DOHH2 (cell line): ENCODE measurements at regions not wholly inside any gene's neighbourhood (a gene's known extent, or its start where the extent isn't known, plus 50 kb on each side); places are given as distances from the start of the nearest gene placed in this dataset.

Source experiments
- H3F3A ChIP-seq: fragments of 200-600 bp; sonication (generic), shearing (Covaris generic); 2 replicates; pipeline ENCODE4 v1.6.0; 2016; ENCODE audit warnings: antibody characterized with exemption, mild to moderate bottlenecking; ENCODE audit not compliant: control insufficient read depth, insufficient read depth
- H3K27ac ChIP-seq: fragments of 200-600 bp; sonication (generic); 2 replicates; pipeline ENCODE4 v1.5.1; 2014; ENCODE audit warnings: low read depth, mild to moderate bottlenecking, low read length, moderate library complexity
- H3K27me3 ChIP-seq: fragments of 200-600 bp; sonication (generic); 2 replicates; pipeline ENCODE4 v1.6.1; 2014; ENCODE audit warnings: mild to moderate bottlenecking, low read length, mixed read lengths; ENCODE audit not compliant: control insufficient read depth
- H3K36me3 ChIP-seq: fragments of 200-600 bp; sonication (generic); 2 replicates; pipeline ENCODE4 v1.6.1; 2014; ENCODE audit warnings: mild to moderate bottlenecking, low read length, moderate library complexity, mixed read lengths; ENCODE audit not compliant: control insufficient read depth
- H3K4me1 ChIP-seq: fragments of 200-600 bp; sonication (generic); 2 replicates; pipeline ENCODE4 v1.6.1; 2014; ENCODE audit warnings: mild to moderate bottlenecking, low read length, mixed read lengths; ENCODE audit not compliant: control insufficient read depth
- H3K4me2 ChIP-seq: fragments of 200-600 bp; sonication (generic); 2 replicates; pipeline ENCODE4 v1.6.0; 2014; ENCODE audit warnings: mild to moderate bottlenecking, low read length, moderate library complexity
- H3K4me3 ChIP-seq: fragments of 200-600 bp; sonication (generic); 2 replicates; pipeline ENCODE4 v1.5.1; 2014; ENCODE audit warnings: mild to moderate bottlenecking, low read length, mixed read lengths
- H3K79me2 ChIP-seq: fragments of 200-600 bp; sonication (generic); 2 replicates; pipeline ENCODE4 v1.6.1; 2014; ENCODE audit warnings: mild to moderate bottlenecking, low read length, mixed read lengths; ENCODE audit not compliant: control insufficient read depth
- H3K9me2 ChIP-seq: fragments of 200-600 bp; sonication (generic); replicated peaks from 2 replicates; pipeline ENCODE4 v1.6.1; 2014; ENCODE audit warnings: mild to moderate bottlenecking, low read length, mixed read lengths; ENCODE audit not compliant: control insufficient read depth
- H3K9me3 ChIP-seq: fragments of 200-600 bp; sonication (generic); 2 replicates; pipeline ENCODE4 v1.6.1; 2014; ENCODE audit warnings: antibody characterized with exemption, low read length, mixed read lengths; ENCODE audit not compliant: control insufficient read depth, insufficient read depth
- H4K20me1 ChIP-seq: fragments of 200-600 bp; sonication (generic); 2 replicates; pipeline ENCODE4 v1.6.0; 2014; ENCODE audit warnings: low read depth, mild to moderate bottlenecking, antibody characterized with exemption, low read length, moderate library complexity; ENCODE audit not compliant: control insufficient read depth, insufficient read depth
- EZH2phosphoT487 ChIP-seq: fragments of 200-600 bp; sonication (generic); IDR thresholded peaks from 2 replicates; pipeline ENCODE4 v1.6.1; 2017; ENCODE audit warnings: borderline replicate concordance, mild to moderate bottlenecking, antibody characterized with exemption, low read length, moderate library complexity, mixed read lengths
- TF ChIP-seq, protein P1 (sequence below): fragments of 200-600 bp; sonication (generic); IDR thresholded peaks from one replicate; pipeline ENCODE4 v1.5.1; 2014; ENCODE audit warnings: antibody characterized with exemption, mild to moderate bottlenecking, low read depth, low read length; ENCODE audit not compliant: poor library complexity, severe bottlenecking

- Histone ChIP-seq H4K20me1 (no peaks in the 10 kb centered on the region), H3K27me3 (no peaks in the 10 kb centered on the region), H3K27ac (no peak overlapping the region), H3K4me2 (no peak overlapping the region), H3K9me2 (no peaks in the 10 kb centered on the region), H3K9me3 (no peaks in the 10 kb centered on the region; the same call in 1 of the 2 replicates), H3K36me3 (no peaks in the 10 kb centered on the region), H3K79me2 (no peaks in the 10 kb centered on the region), H3K4me1 (no peaks in the 10 kb centered on the region), H3F3A (no peaks in the 10 kb centered on the region), H3K4me3 (no peak overlapping the region)
- TF ChIP-seq EZH2phosphoT487 = no peak
- TF ChIP-seq, protein P1, sequence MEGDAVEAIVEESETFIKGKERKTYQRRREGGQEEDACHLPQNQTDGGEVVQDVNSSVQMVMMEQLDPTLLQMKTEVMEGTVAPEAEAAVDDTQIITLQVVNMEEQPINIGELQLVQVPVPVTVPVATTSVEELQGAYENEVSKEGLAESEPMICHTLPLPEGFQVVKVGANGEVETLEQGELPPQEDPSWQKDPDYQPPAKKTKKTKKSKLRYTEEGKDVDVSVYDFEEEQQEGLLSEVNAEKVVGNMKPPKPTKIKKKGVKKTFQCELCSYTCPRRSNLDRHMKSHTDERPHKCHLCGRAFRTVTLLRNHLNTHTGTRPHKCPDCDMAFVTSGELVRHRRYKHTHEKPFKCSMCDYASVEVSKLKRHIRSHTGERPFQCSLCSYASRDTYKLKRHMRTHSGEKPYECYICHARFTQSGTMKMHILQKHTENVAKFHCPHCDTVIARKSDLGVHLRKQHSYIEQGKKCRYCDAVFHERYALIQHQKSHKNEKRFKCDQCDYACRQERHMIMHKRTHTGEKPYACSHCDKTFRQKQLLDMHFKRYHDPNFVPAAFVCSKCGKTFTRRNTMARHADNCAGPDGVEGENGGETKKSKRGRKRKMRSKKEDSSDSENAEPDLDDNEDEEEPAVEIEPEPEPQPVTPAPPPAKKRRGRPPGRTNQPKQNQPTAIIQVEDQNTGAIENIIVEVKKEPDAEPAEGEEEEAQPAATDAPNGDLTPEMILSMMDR = no peak
These were observed 395.0 kb upstream of the FAT1 start for GRCh38 chr4:187118602-187119120.

- Histone ChIP-seq H3K36me3 (no peaks in the 10 kb centered on the region), H3K4me2 (no peak overlapping the region), H3K79me2 (no peaks in the 10 kb centered on the region), H3K9me2 (no peaks in the 10 kb centered on the region), H3K4me1 (no peaks in the 10 kb centered on the region), H3K27ac (no peak overlapping the region), H3K9me3 (peaks cover 3% of the 10 kb centered on the region; the same call in 1 of the 2 replicates), H3K4me3 (no peak overlapping the region), H3F3A (no peaks in the 10 kb centered on the region), H3K27me3 (no peaks in the 10 kb centered on the region), H4K20me1 (no peaks in the 10 kb centered on the region)
- no peak for TF ChIP-seq EZH2phosphoT487
- TF ChIP-seq, protein P1 = no peak
These were observed 400.7 kb upstream of the FAT1 start for GRCh38 chr4:187124331-187124730.

DNA sequence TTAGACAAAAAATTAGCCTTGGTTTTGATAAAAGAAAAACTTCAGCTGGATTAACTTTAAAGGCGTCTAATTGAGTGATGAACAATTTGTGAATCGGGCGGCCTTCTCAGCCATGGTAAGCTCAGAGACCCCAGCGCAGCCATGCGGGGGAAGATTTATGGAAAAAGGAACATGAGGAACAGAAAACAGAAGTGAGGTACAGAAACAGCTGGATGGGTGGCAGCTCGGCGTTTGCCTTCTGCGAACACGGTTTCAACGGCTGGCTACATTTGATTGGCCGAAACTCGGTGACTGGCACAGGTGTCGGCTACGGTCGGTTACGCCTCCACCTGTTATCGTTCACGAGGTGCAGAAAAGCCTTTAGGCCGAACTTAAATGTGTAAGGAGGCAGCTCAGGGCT lies 401.4 kb upstream of the FAT1 start:
- no peaks in the 10 kb centered on the region for H3K4me1 ChIP-seq
- no peaks in the 10 kb centered on the region for H3K9me2 ChIP-seq
- H3K36me3 ChIP-seq = no peaks in the 10 kb centered on the region
- H3K27me3 ChIP-seq = no peaks in the 10 kb centered on the region
- H3K4me2 ChIP-seq = no peak overlapping the region
- H4K20me1 ChIP-seq = no peaks in the 10 kb centered on the region
- H3K27ac ChIP-seq = no peak overlapping the region
- no peak overlapping the region for H3K4me3 ChIP-seq
- H3K9me3 ChIP-seq = peaks cover 3% of the 10 kb centered on the region; the same call in 1 of the 2 replicates
- TF ChIP-seq, protein P1 = no peak
- TF ChIP-seq EZH2phosphoT487 = no peak
- H3K79me2 ChIP-seq = no peaks in the 10 kb centered on the region
- H3F3A ChIP-seq = no peaks in the 10 kb centered on the region
